GM19238 (cell line): ENCODE measurements at regions not wholly inside any gene's neighbourhood (a gene's known extent, or its start where the extent isn't known, plus 50 kb on each side); places are given as distances from the start of the nearest gene placed in this dataset.
"Not testable (repeated sequence)": the region's sequence is repeated elsewhere in the genome, so short reads cannot be mapped to it uniquely, and the experiment has no call there.

ENCODE experiments used
- DNase-seq: peaks from one replicate; pipeline ENCODE4 v3.0.0; 2011; ENCODE audit warnings: low spot score; ENCODE audit not compliant: insufficient read length

DNA sequence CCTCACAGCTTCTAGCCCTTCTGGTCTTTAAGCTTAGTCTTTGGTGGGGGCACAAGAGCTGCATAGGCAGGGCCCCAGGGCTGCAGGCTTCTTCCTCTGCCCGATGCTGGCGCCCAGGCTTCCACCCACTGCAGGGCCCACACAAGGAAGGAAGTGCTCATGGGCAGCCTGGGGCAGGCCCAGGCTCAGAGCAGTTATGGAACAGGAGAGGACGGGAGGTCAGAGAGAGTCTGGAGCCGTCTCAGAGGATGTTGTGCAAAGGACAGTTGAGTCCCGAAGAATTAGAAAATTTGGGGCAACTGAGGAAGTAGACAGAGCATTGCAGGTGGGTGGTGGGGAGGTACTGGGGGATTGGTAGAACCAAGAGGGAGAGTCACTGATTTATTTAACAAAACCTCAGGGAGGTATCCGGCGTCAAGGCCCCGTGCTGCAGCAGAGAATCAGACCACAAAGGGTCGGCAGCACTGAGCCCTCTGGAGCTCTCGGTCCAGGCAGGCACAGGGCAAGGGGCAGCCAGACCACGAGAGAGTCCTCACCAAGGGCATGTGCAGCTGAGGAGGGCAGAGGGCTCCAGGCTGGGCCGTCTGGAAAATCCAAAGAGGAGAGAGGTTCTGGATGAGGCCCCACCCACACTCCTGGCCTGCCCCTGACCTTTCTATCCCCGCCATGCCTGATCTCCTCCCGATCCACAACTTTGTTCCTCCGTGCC, 110.8 kb upstream of the GLI2 start:
- DNase-seq = no peak

- no peak for DNase-seq
These were observed 109.7 kb upstream of the GLI2 start for GRCh38 chr2:120625865-120626560.

GRCh38 chr2:120626566-120626965, 109.1 kb upstream of the GLI2 start:
- no peak for DNase-seq

GRCh38 chr2:120628248-120628647, 107.4 kb upstream of the GLI2 start:
- DNase-seq = no peak

GRCh38 chr2:120629241-120629895, 106.3 kb upstream of the GLI2 start:
- DNase-seq = no peak

DNA sequence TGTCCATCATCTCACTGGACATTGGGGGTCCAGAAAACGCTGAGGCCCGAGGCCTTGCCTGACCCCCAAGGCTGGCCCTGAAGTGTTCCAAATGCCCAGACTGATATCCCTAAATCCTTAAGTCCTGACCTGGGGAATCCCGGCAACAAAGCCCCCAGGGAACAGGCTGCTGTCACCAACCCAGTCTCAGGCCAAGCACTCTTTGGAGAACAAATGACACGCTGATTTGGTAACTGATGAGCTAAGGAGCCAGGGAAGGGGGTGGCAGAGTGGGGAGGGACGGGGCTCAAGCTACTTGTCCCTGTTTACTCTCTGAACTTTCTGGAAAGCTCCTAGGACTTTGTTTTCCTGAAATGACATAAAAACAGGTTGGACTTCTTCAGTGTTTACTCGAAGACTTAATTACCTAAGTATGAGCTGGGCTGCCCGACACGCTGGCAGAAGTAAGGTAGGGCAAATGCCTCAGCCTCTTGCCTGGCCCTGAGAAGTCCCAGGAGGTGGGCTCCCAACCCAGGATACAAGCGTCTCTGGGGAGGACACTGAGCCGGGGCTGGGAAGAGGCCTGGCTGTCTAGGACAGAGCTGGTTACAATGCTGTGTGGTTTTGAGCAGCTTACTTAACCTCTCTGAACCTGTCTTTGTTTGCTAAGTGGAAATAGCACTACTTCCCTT, 105.5 kb upstream of the GLI2 start:
- no peak for DNase-seq

DNA sequence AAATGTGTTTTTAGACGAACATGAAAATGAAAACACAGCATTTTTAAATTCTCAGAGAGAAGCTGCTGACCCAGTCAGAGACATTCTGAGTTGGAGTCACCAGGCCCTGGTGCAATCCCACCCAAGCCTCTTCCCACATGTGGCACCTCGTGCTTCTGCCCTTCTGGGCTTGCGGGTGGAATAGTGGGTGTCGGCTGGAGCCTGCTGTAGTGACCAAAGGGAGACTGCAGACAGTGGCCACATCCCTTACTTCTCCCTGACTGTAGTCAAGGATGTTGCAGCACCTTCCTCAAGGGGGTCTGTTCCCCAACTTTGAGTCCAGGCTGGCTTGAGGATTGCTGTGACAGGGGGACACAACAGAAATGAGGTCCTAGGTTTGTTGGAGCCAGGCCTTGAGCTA, 104.4 kb upstream of the GLI2 start:
- no peak for DNase-seq

GRCh38 chr2:120631724-120632123, 103.9 kb upstream of the GLI2 start:
- no peak for DNase-seq

GRCh38 chr2:120632796-120633646, 102.6 kb upstream of the GLI2 start:
- no peak for DNase-seq

DNA sequence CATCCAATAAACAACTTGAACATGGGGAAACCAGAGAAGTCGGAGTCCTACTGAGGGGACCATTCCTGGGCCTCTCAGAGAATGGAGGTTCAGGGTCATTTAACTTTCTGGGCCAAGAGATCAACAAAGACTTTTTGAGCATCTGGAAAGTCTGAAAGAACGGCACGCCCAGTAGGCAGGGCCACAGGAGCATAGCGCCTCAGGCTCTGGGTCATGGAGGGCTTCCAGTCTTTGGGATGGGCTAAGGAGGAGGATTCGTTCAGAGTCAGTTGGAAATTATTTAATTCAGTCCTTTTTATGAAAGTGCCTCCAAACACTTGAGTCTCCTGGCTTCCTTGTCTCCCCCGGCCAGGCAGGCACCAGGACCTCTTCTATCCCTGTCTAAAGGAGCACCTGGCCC, 101.1 kb upstream of the GLI2 start:
- DNase-seq = no peak

DNA sequence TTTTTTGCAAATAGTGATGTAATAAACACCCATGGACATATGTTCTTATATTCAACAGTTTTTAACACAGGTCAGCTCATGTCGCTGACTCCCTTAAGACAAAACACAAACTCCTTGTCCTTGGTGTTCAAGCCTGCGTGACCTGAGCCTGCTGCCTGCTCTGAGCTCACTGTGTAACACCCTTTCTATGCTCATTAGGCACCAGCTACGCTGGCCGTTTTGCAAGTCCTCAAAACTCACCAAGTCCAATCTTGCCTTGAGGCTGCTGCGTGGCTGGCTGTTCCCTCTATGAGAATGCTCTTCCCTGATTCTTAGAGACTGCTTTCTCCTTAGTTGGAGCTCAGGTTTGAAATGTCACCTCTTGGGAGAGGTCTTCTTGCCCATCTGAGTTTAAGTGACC, 100.5 kb upstream of the GLI2 start:
- no peak for DNase-seq

DNA sequence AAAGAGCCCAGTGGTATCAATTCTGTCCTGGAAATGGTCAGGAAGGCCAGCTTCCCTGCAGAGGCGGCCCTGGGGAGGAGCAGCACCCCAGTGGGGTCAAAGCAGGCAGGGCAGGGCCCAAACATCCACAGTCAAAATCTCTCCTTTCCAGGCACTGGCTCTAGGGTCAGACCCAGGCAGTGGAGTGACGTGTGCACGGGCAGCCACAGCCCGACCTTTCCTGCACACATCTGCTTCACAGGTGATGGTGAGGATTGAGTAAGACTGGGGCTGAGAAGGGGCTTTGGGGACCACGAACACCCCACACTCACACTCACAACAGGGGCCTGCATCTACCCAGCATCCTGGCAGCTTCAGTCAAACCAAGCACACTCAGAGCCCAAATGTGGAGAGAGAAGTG, 97.8 kb upstream of the GLI2 start:
- DNase-seq = no peak

DNA sequence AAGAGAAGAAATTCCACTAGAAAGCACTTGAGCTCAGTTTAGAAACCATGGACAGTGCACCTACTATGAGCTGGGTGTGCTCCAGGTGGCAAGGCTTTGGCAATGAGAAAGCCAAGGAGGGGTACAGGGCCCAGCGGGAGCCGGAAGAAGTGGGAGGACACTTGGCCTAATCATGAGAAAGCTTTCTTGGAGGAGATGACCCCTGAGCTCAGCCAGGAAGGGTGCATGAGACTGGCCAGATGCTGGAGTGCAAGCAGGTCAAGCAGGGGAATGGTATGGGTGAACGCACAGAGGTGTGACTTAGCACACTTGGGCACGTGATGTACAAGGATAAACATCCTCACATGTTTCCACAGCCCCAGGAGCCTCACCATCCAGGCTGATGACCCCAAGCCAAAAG, 97.2 kb upstream of the GLI2 start:
- DNase-seq = no peak

GRCh38 chr2:120641366-120641771, 94.3 kb upstream of the GLI2 start:
- DNase-seq = no peak

DNA sequence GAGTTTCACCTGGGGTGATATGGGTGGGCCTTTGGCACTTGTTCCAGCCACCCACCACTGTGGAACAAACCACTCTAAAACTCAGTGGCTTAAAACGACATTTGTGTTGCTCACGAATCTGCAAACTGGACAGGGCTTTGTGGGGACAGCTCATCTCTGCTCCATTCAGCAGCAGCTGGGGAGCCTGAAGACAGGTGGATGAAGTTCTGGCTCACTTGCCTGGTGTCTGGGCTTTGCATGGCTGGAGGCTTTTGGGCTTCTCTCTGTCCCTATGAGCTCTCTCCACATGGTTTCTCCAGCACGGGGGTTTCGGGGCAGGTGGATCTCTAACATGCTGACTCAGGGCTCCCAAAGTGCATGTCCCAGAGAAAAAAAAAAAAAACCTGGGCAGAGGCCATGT, 93.0 kb upstream of the GLI2 start:
- no peak for DNase-seq

GRCh38 chr2:120646994-120647393, 88.7 kb upstream of the GLI2 start:
- DNase-seq = no peak

DNA sequence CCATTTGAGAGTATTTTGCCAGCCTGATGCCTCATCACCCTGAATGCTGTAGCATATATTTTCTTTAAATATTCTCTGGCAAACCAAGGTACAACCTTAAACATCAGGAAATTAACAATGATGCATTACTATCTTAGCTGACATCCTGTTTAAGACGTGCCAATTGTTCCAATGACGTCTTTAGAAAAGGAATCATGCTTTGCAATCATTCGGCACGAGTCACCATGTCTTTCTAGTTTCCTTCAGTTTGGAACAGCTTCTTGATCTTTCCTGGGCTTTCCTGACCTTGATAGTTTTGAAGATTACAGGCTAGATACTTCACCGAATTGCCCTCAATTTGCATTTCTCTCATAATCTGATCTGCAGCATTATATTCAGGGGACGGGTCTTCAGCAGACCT, 88.2 kb upstream of the GLI2 start:
- DNase-seq = no peak

- DNase-seq = not testable (repeated sequence)
These were observed 86.3 kb upstream of the GLI2 start for GRCh38 chr2:120649381-120649780.

DNA sequence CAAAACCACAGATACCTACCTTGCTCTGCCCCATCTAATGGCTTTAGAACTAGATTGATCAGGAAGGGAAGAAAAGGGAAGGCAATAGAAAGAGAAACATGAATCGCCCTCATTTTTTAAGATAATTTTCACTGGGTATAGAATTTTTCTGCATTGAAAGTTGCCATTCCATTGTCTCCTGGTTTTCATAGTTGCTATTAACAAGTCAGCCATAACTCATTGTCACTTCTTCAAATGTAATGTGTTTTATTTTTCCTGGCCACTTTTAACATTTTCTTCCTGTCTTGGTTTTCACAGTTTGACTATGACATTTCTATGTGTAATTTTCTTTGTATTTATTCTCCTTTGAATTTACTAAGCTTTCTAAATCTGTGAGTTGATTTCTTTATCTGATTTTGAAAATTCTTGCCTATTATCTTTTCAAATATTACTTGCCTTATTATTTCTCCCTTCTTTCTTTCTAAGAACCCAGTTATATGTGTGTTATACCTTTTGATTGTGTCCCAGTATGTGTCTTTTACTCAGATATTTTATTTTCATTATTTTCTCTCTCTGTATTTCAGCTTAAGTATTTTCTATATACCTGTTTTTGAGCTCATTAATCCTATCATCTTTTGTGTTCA, 85.5 kb upstream of the GLI2 start:
- DNase-seq = no peak

DNA sequence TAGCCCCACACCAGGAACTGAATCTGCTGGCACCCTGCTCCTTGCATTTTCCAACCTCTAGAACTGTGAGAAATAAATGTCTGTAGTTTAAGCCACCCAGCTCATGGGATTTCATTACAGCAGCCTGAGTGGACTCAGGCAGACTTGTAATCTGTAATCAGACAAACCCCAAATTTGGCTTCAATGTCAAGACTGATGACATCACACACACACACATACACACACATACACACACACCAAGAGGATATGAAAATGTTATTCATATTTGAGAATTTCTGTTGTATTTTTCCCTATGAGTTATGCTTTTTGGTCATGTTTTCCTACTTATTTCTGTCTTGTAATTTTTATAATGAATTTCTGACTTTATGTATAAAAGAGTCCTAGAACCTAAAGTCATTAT, 83.8 kb upstream of the GLI2 start:
- no peak for DNase-seq

DNA sequence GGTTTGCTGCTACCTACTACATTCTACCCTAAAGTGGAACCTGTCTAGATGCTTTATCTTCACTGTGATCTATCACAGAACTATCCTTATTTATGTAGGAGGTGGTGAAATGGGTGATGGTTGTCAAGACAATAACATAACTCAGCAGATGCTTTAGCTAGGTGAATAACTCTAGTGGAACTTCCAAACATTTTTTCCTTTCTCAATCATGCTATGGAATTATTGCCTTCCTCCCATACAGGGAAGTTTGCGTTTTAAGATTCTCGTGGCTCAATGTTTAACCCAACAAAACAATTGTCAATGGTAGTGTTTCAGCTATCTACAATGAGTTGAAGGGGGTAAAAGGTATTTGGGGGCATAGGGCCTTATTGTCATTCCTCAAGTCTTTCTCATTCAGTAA, 82.6 kb upstream of the GLI2 start:
- no peak for DNase-seq
